Activated CD4-positive, CD25-positive, alpha-beta regulatory T cell treated with anti-CD3 and anti-CD28 coated beads, Interleukin-2, amount 50 U/mL, for 16 hours (primary cell): ENCODE measurements at regions not wholly inside any gene's neighbourhood (a gene's known extent, or its start where the extent isn't known, plus 50 kb on each side); places are given as distances from the start of the nearest gene placed in this dataset.
"Not testable (repeated sequence)": the region's sequence is repeated elsewhere in the genome, so short reads cannot be mapped to it uniquely, and the experiment has no call there.

Experiments
- DNase-seq: peaks from one replicate; pipeline ENCODE4 v3.0.0-alpha.2; 2020; ENCODE audit warnings: low read depth, low spot score

GRCh38 chr2:2644751-2645150 is 313.7 kb upstream of the MYT1L start:
- DNase-seq, result not testable (repeated sequence)

- DNase-seq, result no peak
Measured at GRCh38 chr2:2644040-2644439, 313.0 kb upstream of the MYT1L start.

GRCh38 chr2:2642906-2643890 is 312.1 kb upstream of the MYT1L start:
- no peak for DNase-seq

DNA sequence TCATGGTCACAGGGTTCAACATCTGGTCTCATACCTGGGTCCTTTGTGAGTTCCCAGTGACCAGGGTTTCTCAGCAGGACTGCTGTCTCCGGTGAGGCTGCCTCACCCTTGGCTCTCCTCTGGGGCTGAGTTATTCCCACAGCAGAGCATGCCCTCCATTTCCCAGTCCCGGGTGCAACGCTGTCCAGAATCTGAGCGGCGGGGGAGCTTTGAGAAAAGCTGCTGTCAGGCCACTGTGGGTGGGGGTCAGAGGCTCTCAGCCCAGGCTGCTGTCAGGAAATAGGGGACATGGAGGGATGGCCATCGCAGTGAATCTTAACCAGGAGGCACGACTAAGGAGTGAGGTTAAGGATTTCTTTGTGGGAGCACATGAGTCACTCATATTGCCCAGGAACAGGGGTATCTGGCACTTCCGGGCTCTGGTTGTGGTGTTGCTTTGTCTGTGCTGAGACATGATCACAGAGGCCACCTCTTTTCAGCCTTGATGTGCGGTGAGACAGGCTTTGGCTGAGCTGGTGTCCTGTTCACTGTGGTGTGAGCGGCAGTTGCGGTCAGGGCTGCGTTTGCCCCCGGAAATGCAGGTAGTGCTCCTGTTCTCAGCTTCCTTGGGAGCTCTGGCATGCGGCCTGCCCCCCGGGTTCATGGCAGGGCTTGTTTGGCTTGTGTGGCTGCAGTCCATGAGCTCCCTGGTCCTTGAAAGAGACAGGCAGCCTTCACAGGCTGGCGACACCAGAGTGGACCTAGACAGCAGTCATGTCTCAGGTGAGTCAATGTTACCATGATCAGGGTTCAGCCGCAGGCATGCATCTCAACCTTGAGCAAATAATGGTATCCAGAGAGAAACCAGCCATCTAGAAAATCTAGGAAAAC is 310.7 kb upstream of the MYT1L start:
- DNase-seq, result no peak

DNA sequence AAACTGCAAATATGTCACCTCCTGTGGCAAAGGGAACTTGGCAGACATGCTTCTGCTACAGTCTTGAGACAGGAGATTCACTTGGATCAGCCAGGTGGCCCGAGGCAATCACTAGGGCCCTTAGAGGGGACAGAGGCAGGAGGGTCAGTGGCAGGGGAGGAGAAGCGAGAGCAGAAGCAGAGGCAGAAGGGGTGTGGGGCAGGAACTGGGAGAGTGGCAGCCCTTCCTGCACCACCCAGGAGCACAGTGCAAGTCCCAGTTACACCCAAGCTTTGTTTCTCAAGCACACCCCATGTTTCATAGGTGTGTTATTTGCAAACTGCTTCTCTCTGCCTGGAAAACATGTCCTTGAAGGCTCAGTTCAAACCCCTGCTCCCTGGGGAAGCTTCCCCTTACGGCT is 309.7 kb upstream of the MYT1L start:
- no peak for DNase-seq

DNA sequence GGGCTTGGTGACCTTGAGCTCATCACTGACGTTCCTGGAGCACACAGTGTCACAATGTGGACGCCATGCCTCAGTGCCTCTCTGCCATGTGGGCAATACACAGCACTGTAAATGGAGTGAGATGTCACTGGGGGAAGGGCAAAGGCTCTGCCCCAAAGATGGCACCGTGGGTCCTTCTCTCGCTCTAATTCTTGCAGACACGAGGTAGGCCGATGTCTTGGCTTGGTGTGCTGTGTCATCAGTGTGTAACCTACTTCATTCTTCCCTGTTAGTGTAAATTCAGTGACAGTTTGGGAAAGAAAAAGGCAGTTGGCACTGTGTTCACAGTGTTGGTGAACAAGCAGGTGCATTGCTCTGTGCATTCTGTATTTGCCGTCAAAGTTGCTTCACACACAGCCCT is 309.3 kb upstream of the MYT1L start:
- DNase-seq, result no peak

GRCh38 chr2:2639251-2640139 is 308.4 kb upstream of the MYT1L start:
- DNase-seq, result no peak

- DNase-seq, result no peak
Measured at GRCh38 chr2:2638547-2639220, 307.6 kb upstream of the MYT1L start.

- DNase-seq, result no peak
Measured at GRCh38 chr2:2636813-2637212, 305.7 kb upstream of the MYT1L start.

DNA sequence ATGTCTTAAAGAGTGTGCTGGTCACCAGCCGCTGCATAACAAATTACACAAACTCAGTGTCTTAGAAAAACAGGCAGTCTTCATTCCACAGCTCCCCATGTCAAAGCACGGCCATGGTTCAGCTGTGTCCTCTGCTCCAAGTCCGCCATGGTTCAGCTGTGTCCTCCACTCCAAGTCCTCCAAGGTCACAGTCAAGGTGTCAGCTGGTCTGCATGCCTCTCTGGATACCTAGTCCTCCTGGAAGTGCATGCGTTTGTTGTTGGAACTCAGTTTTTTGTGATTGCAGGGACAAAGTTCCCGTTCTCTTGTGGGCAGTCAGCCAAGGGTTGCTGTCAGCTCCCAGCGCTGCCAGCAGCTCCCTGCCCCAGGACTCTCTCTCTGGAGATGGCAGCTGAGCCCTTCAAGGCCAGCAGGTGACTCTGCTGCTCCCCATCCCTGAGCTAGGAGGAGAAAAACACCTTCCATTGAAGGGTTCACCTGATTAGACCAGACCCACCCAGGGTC is 304.0 kb upstream of the MYT1L start:
- DNase-seq, result no peak

DNA sequence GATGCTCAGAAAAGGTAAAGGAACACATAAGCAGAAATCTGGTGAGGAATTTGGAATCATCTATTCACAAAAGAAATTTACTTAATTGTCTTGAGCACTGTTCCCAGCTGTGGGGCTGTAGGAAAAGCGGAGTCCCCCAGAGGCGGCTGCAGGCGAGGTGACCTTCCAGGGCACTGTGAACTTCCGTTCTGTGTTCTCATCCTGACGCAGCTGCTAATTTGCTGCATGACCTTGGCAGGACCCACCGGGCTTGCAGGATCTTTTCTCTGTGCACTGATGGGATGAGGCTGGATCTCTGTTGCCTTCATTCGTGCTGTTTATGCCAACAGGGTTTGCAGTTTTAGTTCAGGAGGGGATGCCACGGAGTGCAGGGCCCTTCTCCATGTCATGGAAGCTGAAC is 301.9 kb upstream of the MYT1L start:
- DNase-seq, result no peak

DNA sequence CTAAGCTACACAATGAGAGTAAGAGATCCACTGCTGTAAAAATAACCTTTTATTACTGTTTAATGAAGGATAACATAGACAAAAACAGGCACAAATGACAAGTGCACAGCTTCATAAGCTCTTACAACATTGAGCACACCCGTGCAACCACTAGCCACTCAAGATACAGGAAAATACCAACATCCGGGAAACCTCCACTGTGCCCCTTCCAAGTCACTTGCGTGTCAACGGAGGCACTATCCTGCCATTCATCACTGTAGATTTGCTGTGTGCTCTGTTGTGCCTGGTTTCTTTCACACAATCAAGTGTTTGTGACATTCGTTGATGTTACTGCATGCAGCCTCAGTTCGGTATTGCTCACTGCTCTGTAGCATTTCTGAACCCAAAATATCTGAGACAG is 292.9 kb upstream of the MYT1L start:
- DNase-seq, result no peak

- DNase-seq, result no peak
Measured at GRCh38 chr2:2621855-2622254, 290.8 kb upstream of the MYT1L start.

- DNase-seq, result no peak
Measured at GRCh38 chr2:2620604-2621003, 289.5 kb upstream of the MYT1L start.

GRCh38 chr2:2619995-2620394 is 288.9 kb upstream of the MYT1L start:
- DNase-seq, result no peak

GRCh38 chr2:2614452-2614851 is 283.4 kb upstream of the MYT1L start:
- DNase-seq, result no peak

DNA sequence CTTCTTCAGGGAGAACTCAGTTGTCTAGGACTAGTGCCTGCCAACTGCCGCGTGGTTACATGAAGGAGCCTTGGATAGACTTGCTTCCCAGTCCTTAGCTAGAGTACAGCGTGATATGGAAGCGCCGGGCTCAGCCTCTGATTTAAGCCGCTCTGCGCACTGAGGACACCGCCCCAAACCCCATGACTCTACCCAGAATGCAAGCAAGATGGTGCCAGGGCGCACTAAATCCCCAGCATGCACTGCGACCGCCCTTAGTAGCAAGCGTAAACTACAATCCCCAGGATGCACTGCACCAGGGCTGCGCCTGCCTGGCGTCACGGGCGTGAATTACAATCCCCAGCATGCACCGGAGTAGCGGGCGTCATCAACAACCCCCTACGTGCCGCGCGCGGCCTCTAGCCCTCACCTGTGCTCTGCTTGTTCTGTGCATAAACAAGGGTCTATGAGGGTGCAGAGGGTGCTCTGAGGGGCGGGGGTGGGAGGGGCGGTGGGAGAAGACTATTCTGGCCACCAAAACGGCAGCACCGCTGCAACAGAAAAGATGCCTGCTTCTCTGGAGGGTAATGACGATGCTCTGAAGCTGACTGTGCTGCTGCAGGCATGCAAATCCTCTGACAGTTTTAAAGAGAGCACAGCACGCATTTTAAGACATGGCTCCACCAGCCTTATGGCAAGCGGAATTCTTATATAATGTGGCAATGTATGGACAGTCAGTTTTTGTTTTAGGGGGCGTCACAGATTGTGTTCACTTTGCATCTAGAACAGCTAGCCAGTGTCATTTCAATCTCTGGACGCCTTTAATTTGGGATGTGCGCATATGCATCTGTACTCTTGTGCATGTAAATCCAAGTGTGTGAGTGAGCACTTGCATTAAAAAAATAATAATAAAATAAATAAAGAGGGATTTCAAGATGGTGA is 282.5 kb upstream of the MYT1L start:
- peak; percentile 65 for DNase-seq

- DNase-seq, result no peak
Measured at GRCh38 chr2:2610751-2611150, 279.7 kb upstream of the MYT1L start.

DNA sequence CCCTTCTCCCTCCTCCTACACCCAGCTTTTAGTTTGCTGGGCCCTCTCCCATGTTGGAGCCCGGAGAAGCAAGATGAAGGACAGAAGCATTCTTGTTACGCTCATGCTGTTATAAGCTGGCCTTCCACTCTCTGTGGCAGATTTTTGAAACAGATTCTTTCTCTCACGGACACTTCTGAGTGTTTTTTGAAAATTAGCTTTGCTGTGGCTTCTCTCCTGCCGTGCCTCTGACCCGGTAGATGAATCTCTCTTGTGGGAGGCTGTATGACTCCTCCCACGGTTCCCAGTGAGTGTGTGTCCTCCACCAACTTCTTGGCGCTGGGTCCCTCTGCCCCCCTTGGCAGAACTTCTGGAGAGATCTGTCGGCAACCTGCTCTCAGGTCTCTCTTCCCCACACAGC is 269.3 kb upstream of the MYT1L start:
- DNase-seq, result no peak

DNA sequence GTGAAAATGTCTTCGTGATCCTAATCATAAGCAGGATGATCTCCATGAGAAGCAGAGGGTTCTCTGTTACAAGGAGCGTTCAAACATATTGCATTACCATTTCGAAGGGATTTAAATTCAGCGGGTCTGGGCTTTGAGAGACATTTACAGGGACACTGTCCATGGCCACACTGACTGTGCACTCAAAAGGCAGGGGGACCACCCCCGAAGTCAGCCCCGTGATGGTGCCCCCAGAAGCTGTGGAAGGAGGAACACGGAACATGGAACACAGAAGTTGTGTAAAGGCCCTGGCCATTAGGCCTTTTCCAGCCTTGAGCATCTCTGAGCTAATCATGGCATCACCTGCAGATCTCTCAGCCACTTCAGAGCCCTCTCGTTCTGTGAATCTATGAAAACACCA is 268.4 kb upstream of the MYT1L start:
- DNase-seq, result no peak
